NCI-H2196 (cell line): ENCODE measurements at regions not wholly inside any gene's neighbourhood (a gene's known extent, or its start where the extent isn't known, plus 50 kb on each side); places are given as distances from the start of the nearest gene placed in this dataset.

ENCODE experiments used
- DNase-seq: peaks from one replicate; lab custom pipeline; 2025; ENCODE audit not compliant: unreplicated experiment; lab: John Stamatoyannopoulos, UW

DNA sequence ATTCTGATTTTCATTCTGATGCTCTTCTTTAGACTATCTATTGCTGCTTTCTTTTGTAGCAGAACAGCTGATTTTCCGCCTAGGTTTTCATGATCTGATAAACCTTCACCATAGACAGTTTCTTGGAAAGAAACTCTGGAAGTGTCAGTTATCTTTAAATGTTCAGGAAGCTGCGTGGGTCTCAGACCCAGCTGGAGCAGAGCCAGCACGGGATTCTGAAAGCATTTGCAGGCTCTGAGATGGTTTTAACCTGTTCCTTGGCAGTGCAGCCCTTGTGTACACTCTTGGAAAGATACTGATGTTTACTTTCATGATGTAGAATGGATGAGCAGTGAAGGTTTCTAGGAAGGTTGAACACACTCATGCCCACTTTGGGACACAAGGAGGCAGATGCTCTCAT lies 178.0 kb upstream of the DMRT1 start:
- DNase-seq = no peak

DNA sequence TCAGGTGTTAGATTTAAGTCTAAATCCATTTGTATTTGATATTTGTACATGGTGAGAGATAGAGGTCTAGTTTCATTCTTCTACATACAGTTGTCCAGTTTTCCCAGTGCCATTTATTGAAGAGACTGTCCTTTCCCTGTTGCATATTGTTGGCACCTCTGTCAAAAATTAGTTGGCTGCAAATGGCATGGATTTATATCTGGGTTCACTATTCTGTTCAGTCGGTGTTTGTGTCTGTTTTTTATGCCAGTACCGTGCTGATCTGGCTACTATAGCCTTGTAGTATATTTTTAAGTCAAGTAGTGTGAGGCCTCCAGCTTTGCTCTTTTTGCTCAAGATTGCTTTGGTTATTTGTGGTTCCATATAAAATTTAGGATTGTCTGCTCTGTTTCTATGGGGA lies 176.2 kb upstream of the DMRT1 start:
- no peak for DNase-seq

DNA sequence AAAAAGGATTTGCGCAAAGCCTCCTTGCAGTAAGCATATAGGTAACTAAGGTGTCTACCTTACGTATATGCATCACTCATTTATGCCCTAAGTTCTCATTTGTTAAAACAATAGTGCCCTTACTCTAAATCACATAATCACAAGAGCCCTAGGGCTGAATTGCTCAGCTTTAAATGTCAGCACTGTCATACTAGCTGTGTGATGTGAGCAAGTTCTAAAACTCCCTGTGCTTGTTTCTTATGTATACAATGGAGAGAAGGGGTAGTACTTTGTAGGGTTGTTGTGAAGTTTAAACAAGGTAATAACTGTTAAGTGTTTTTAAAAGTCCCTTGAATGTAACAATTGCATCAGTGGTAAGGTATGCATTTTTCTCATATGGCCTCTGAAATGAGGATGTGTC lies 169.5 kb upstream of the DMRT1 start:
- DNase-seq = no peak

DNA sequence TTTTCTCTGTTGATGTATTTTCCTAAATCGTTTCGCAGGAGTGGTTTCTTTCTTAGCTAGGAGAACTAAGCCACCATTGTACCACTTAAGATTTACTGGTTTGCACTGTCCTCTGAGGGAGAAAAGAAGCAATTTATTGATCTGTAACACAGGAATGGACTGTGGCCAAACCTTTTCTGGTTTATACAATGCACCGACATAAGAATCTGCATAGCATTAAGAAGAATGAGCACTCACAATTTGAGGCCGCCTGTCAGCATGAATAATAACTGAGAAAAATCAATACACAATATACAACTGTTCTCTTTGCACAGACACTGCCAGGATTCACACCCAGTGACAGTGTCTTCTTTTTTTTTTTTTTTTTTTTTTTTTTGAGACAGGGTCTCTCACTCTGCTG lies 168.6 kb upstream of the DMRT1 start:
- no peak for DNase-seq

DNA sequence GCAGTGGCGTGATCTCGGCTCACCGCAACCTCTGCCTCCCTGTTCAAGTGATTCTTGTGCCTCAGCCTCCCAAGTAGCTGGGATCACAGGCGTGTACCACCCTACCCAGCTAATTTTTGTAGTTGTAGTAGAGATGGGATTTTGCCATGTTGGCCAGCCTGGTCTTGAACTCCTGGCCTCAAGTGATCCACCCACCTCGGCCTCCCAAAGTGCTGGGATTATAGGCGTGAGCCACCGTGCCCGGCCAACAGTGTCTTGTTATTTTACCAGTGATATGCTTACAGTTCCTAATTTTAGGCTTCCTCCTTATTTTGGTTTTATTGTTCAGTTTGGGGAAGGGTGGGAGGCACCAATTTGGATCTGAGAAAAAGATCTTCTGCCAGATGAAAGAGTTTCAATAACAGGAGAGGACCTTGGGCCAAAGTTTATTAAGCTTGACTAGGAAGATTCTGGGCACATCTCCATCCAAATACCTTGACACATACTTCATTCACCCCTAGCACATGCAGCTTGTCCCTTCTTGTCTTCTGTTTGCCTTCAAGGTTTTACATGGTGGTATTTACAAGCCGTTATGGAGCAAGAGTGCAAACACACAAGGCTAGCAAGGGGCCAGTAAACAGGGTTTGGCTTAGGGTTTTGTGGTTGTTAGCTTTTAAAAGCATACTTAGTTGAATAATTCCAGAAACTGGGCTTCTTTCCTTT lies 168.1 kb upstream of the DMRT1 start:
- peak; percentile 30 for DNase-seq

DNA sequence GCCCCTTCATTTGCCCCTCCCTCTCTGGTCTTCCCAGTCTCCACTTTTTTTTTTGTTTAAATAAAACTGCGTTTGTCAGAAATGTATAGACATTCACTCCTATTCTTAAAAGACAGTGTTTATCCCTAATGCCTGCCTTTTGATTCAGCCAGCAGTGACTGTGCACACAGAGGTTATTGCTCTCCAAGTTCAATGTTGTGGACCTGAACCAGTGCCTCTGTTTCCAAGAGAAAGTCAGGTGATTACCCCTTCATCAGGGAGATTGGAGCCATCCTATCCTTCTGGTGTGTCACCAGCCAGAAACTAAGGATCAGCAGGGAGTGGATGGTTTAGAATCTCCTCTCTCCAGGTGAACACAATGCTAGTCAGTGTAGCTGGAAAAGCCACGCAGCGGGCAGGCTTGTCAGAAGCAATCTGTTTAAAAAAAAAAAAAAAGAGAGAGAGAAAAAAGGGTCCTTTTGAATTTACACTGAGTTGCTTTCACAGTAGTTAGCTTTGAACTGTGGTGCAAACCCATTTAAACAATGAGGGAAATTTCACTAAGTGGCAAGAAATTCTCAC lies 167.5 kb upstream of the DMRT1 start:
- no peak for DNase-seq

DNA sequence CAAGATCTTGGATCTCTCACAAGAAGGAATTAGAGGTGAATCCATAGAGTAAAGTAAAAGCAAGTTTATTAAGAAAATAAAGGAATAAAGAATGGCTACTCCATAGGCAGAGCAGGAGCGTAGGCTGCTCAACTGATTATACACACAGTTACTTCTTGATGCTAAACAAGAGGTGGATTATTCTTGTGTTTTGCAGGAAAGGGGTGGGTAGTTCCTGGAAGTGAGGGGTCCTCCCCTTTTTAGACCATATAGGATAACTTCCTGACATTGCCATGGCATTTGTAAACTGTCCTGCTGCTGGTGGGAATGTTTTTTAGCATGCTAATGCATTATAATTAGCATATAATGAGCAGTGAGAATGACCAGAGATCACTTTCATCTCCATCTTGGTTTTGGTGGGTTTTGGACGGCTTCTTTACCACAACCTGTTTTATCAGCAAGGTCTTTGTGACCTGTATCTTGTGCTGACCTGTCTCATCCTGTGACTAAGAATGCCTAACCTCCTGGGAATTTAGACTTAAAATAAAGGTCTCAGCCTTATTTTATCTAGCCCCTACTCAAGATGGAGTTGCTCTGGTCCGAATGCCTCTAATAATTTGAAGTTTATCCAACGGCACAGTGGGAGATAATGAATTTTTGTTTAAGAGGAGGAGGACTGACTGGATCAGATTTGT lies 165.7 kb upstream of the DMRT1 start:
- DNase-seq = no peak

DNA sequence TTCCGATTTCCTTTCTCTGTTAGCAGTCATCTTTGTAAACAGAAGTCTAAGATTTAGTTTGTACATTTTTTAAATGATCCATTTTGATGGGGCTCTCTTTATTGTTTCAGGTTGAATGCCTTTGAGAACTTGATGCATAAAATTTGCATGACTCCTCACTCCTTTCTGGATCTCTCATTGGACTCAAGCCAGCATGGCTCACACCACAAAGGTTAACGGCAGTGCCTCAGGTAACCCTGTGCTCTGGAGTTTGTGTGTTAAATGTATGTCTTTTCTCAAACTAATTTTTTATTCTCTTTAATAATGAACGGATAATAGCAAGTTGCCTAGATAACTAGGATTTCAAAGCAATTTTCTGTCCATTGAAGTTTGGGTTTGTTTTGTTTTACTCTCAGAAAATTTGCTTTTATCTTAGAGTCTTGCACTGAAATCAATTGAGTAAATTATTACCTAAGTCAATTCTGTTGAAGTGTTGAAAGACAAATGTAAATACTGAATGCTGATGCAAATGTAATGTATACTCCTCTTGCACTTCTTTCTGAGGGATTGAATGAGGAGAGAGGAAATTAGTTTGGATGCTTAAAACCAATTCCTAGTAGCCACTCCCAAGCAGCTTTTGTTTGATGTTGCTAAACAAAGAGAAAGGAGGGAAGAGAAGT lies 164.6 kb upstream of the DMRT1 start:
- DNase-seq = peak; percentile 46

DNA sequence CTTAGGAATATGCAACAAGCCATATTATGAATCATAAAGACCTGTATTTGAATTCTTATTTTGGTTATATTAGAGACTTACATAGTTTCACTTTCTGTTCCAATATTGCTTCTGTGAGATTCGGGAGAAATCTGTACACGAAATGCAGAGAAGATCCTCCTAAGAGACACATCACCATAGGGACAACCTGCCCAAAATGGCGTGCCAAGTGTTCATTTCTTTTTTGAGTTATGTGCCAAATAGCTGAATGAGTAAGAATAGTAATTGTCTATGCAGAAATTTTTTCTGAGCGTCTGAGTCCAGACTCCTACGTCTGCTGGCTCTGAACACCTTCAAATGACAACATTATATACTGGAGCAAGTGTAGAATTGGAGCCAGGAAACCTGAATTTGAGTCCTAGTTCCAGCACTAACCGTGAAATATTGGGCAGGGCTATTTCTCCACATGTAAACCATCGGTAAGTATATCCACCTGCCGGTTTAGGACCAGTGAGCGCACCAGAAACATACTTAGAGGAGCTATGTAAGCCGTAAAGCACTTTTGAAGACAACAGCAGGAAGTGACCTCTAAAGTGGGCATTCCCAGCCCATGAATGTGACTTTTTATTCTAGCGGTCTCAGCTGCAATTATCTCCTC lies 163.9 kb upstream of the DMRT1 start:
- peak; percentile 46 for DNase-seq

DNA sequence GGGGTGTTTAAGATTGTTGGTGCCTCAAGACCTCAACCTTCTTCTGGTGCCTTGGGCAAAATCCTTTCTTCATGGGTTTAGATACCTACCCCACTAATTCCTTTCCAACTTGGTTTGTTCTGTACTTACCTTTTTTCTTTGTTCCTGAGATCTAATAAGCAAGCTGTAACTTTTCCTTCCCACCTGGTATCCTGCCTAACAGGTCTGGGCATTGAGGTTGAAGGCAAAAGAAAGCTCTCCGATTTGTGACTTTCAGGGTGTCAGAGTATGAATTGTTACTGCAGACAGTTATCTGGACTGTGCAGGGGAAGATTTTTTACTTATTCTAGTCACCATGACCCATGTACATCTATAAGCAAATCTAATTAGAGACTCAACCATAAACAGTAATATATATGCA lies 162.6 kb upstream of the DMRT1 start:
- no peak for DNase-seq

DNA sequence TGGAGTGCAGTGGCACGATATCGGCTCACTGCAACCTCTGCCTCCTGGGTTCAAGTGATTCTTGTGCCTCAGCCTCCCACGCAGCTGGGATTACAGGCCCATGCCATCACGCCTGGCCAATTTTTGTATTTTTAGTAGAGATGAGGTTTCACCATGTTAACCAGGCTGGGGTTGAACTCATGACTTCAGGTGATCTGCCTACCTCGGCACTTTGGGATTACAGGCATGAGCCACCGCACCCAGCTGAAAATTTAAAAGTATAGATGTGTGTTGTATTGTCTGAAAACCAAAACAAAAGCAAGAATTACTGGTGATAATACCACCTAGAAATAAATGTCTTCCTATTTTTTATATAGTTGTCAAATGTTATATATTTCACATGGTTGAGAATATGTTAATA lies 162.0 kb upstream of the DMRT1 start:
- DNase-seq = no peak

DNA sequence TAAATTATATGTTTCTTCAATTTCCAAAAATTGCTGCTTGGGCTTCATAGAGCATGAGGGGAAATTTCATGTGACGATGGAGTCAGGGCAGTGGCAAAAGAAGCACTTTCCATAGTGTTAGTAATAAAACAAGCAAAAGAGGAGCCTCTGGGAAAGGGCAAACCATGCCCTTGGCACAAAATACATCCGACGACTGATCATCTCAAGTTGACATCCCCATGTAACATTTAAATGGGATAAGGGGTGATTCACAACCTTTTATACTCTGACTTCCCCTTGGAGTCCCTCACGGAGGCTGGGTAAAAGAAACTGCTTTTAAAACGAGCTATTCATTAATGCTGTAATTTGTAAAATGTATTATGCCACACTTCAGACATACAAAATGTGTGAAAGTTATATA lies 161.4 kb upstream of the DMRT1 start:
- DNase-seq = no peak

DNA sequence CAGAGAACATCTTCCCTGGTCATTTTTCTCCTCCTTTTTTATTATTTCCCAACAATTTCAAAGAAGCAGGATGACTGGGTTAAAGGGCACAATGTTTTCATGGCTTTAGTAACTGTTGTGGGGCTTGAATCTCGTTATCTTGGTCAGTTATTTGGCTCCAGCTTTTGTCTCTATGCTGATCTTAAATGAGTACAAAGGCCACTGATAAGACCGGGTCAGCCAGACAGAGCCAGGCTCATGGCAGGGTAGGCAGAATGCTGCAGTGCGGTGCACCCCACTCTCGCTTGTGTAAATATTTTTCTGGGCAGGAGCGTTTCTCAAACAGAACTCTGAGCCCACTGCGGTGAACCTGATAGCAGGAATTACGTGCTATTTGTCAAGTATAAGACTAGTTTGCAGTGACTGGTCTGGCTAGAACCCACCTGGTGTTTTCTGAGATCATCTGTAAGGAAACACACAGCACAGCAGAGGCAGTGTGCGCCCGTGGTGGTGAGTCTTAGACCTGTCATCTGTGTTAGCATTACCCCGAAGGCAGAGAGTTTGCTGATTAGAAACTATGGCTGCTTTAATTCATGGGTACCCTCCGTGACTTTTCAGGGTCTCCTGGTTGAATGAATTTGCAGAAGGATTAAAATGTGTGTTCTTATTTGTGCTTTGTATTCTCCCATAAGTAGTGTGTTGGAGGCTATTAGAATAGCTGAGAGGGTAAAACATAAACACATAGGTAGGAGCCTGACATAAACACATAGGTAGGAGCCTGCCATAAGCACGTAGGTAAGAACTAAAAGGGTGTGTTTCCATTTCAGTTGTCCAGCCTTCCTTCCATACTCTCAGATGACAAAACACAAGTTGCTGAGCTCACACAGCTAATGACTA lies 158.6 kb upstream of the DMRT1 start:
- no peak for DNase-seq

DNA sequence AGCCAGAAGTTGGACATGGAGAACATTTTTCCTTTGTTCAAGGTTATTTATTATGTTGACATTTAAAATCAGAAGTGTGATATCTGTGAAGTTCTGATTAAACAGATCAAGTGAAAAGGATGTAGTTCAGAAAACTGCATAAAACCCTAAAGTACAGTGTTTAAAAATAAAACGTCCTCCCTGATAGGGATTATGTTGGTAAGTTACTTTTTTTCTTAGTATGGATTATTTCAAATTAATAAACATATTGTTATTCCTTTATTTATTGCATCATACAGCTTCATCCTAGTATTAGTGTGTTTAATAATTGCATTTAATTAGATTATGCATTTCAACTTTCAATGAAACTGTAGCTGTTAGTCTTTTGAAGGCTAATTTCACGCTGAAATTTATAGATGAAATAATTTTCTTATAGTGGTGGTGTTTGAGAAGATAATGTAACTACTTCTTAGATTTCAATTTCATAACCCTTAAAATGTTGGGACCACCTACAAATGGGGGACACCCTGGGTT lies 157.9 kb upstream of the DMRT1 start:
- DNase-seq = no peak

DNA sequence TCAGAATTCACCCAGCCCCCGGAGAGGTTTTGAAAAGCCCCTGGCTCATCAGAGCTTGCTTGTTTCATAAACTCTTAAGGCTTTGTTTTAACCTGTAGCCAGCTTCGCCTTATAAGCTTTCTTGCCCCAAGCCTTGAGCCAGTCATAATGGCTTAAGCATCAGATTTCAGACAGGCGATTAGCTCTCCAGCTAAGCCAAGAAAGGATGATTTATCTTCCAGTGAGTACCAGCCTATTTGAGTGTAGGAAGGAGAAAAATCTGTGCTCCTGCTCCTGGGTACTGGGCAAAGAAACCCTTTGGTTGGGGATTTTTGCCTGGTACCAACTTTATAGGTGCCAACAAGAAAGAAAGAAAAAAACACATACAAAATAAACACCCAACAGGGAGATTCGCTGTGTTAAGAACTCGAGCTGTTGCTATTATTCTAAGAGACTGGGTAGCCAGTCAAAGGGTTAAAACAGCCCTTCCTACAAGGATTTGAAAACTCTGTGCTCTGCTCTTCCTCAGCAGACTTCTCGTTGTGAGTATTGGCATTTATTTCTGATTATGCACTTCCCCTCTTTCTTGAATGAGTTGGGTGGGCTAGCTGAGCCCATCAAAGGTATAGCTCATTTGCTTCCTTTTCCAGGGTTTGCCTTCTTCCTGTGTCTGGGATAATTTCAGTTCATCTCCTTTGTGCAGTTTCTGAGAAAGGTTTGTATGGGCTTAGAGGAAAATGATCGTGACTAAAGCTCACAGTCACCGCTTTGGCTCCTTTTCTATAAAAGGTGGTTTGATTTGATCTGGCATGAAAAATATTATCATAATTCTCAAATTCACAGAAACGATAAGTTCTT lies 157.2 kb upstream of the DMRT1 start:
- peak; percentile 16 for DNase-seq

DNA sequence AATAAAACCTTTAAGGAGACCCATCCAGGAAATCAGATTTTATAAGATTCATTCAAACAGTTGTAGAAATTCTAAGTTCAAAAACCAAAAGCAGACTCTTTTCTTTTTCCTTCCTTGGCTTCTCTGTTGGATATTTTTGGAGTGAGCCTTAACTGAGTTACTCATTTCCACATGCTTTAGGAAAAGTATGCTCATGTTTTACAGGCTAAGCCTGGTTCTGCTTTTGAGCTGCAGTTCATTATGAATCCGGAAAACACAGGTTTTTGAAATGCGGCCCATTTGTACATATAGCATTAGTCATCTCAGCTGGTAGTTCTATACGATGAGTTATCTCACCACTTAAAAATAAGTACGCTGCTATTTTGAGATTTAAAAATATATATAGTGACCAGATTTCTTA lies 156.6 kb upstream of the DMRT1 start:
- DNase-seq = no peak

DNA sequence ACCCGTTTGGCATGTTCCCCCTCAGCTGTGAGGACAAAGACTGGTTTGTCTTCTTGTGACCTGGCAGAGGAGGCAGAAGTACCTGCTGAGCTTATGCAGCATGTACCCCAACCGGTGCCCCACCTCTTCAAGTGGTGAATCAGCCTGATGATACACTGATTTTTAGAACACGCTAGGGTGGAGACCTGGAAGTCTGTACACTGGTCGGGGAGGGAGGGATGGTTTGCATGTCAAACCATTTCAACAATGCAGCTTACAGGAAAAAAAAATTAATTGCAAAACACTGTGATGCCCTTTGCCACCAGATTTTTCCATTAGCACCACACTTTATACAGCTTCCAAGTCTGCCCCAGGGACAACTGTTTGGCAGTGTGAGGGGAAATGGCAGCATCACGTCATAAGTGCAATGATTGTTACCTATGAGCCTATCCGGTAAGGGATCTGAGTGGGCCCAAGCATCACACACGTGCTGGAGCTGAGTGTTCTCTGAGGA lies 155.1 kb upstream of the DMRT1 start:
- DNase-seq = no peak

DNA sequence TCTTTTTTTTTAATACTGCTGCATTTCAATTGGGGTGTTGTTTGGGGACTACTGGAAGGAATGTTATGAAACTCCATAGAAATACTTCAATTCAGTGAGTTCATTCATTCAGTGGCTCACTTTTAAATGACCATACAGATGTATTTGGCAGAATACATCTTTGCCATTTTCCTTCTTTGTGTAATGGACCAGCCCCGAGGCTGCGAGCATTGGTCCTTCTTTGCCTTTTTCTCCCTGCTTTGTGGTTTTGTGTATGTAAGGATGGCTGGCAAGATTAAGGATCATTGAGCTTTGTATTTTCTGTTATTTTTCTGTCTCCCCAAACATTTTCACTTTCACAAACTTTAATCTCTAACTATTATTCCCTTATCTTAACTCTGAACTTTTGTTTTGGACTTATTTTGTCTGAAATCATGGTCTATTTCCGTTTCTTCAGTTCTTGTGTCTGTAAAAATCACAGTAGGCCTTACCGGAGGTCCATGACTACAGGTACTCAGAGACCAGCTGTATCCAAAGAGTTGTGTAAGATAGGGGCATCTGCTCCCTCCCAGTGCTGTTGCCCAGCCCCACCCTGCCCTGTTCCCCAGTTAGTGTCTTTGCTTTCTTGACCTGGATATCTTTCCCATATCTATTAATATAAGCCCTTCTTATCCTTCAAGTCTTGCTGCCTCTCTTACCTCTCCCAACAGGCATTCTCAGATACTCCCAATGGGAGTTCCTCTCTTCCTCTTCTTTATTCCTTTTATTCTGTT lies 154.3 kb upstream of the DMRT1 start:
- DNase-seq = no peak

DNA sequence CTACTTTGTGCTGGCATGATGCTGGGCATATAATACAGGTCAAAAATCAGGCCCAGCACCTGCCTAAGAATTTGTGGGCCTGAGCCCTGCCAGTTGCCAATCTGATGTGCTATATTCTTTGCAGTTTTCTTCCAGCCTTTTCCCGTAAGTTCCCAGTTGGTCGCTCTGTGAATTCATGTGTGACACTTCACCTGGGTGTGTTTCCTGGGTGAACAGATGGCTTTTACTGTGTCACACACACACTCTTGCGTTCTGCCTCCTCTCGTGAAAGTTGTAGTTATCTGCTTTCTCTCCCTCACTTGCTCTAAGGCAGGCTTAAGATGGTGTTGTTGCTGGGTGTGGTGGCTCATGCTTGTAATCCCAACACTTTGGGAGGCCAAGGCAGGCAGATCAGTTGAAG lies 153.5 kb upstream of the DMRT1 start:
- DNase-seq = no peak
